Stimulated activated CD8-positive, alpha-beta memory T cell treated with anti-CD3 and anti-CD28 coated beads, Interleukin-4, amount 100 ng/mL, for 24 hours (primary cell): ENCODE measurements at regions not wholly inside any gene's neighbourhood (a gene's known extent, or its start where the extent isn't known, plus 50 kb on each side); places are given as distances from the start of the nearest gene placed in this dataset.
"Not testable (repeated sequence)": the region's sequence is repeated elsewhere in the genome, so short reads cannot be mapped to it uniquely, and the experiment has no call there.

Experiments used
- DNase-seq: peaks from one replicate; pipeline ENCODE4 v3.0.0-alpha.2; 2020; ENCODE audit warnings: low read depth

DNA sequence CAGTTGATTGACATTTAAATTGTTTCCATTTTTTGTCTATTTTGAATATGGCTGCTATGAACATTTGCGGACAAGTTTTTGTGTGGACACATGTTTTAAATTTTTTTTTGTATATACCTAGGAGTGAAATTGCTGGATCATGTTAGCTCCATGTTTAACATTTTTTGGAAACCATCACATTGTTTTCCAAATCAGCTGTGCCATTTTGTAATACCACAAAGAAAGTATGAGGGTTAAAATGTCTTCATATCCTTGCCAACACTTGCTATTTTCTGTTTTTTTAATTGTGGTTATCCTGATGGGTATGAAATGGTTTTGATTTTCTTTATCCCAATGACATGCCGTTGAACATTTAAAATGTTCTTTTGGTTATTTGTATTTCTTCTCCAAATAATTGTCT lies 52.1 kb downstream of the CARTPT start:
- no peak for DNase-seq

DNA sequence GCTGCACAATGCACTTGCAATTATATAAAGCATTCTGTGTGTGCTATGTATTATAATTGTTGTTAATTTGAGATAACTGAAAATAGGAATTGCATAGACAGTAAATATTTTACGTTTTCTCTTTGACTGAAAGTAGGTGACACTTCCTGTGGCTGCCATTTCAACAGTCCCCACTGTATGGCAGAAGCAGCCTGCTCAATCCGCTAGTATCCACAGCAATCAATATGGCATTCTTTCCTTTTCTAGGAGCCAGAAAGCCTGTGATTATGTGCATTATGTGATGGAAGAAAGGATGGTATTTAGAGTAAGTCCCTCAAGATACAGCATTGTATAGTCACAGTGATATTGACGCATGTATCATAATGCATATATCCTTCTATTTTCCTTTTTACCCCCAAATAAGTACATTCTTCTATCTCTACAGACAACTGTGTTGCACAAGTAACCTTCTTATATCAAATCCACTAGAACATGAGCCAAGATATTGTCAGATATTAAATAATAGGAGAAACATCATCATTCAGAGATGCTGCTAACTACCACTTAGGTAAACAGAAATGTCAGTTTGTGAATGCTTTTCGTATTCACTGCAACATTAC lies 59.7 kb downstream of the CARTPT start:
- no peak for DNase-seq

DNA sequence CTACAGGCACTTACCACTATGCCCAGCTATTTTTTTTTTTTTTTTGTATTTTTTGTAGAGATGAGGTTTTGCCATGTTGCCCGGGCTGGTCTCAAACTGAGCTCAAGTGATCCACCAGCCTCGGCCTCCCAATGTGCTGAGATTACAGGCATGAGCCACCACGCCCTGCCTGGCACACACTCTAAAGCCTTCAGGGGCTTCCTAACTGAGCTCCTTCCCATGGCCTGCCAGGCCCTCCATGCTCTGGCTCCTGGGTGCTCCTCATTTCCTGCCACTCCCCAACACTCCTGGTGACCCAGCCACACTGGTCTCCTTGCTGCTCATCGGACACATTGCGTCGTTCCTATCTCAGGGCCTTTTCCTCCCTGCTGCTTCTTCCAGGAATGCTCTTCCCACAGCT lies 61.5 kb downstream of the CARTPT start:
- no peak for DNase-seq

GRCh38 chr5:71782393-71782770 lies 63.3 kb downstream of the CARTPT start:
- no peak for DNase-seq

GRCh38 chr5:71782771-71783770 lies 64.0 kb downstream of the CARTPT start:
- DNase-seq: peak; percentile 40

DNA sequence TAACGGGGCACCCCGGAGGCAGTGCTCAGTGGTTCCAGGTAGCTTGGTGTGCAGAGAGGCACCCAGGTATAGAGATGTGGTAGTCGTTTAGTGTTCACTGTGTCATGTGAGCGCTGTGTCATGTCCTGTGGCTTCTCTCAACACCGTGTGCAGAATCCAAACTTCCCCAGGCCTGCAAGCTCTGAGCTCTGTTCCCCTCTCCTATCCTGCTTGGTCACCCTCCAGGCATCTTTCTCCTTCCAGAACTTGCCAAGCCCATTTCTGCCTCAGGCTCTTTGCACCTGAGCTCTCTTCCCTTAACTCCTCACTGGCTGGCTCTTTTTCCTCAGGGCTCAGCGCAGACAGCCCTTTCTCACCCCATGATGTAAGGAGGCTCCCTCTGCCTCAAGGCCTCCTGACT lies 64.8 kb downstream of the CARTPT start:
- no peak for DNase-seq

- no peak for DNase-seq
These were observed 67.4 kb downstream of the CARTPT start for GRCh38 chr5:71786337-71787055.

GRCh38 chr5:71788794-71789193 lies 69.7 kb downstream of the CARTPT start:
- DNase-seq: no peak

GRCh38 chr5:71789746-71790145 lies 70.7 kb downstream of the CARTPT start:
- no peak for DNase-seq

GRCh38 chr5:71790433-71790832 lies 71.4 kb downstream of the CARTPT start:
- DNase-seq: no peak

DNA sequence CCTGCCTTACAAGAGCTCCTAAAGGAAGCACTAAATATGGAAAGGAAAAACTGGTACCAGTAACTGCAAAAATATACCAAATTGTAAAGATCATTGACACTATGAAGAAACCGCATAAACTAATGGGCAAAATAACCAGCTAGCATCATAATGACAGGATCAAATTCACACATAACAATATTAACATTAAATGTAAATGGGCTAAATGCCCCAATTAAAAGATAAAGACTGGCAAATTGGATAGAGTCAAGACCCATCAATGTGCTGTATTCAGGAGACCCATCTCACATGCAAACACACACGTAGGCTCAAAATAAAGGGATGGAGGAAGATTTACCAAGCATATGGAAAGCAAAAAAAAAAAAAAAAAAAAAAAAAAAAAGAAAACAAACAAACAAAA lies 73.0 kb downstream of the CARTPT start:
- not testable (repeated sequence) for DNase-seq

GRCh38 chr5:71794061-71794695 lies 75.1 kb downstream of the CARTPT start:
- DNase-seq: no peak

- DNase-seq: no peak
These were observed 83.6 kb downstream of the CARTPT start for GRCh38 chr5:71802673-71803072.

- no peak for DNase-seq
These were observed 87.6 kb downstream of the CARTPT start for GRCh38 chr5:71806711-71807110.

DNA sequence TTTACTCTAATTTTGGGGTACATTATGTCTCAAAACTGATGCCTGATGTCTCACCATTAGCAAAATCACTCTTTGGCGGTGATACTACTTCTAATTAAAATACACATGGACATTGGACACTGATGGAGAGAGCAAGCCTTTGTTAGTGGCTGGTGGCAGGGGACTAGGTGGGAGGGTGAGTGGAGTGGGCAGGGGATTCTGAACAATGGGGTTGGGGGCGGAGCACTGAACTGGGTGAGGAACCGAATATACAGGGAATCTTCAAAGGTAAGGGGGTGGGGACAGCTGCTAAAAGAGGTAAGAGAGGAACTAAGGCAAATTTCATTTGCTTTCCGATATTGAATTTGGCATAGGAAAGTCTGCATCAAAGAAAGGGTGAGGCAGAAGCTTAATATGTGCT lies 88.8 kb downstream of the CARTPT start:
- DNase-seq: no peak

DNA sequence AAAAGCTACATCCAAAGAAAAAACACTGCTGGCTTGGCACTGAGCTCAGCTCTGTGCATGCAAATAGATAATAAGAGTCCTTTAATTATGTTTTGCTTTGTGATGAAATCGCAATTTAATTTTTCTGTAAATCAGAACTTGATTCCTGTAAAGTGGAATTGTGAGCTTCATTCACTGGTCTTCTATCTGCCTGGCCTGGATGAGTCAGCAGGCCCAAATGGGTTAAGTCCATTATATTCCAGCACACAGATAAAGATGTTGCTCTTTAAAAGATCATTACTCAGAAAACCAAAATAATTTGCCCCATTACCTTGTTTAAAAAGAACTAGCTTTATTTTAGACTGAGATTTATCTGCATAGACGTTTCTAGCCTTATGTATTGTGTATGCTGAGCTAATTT lies 90.4 kb downstream of the CARTPT start:
- DNase-seq: no peak

DNA sequence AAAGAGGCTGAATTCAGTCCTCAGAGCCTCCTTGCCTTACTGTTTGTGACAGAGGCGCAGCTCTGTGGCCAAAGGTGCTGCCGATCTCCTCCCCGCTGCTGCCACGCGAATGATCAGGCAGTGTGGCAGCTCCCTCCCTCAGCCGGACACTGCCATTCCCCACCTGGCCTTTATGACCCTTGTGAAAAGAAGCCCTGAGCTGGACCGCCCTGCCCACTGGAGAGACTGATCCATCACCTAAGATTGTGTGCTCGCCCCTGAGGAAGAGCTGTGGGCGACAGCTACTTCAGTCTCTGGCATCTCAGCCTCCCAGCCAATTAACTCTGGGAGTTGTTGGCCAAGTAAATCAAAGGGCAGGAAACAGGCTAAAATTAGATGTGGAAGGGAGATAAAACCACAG lies 90.9 kb downstream of the CARTPT start:
- DNase-seq: no peak

GRCh38 chr5:71810471-71811195 lies 91.6 kb downstream of the CARTPT start:
- no peak for DNase-seq

DNA sequence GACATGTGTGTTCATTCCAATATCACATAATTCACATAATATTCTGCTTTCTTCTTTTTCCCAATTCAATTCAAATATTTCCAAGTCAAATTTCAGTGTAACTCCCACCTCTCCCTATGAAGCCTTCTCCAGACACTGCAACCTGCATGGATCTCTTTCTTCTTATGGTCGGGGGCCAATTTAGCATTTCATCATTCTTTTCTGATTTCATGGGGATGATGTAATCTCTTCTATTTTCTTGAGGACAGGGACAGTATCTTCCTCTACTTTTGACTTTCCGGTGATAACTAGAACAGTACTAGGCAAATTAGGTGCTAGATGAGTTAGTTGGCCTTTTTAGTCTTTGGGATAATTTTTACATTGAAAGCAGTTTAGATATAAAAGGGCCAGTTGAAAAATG lies 92.7 kb downstream of the CARTPT start:
- DNase-seq: no peak

DNA sequence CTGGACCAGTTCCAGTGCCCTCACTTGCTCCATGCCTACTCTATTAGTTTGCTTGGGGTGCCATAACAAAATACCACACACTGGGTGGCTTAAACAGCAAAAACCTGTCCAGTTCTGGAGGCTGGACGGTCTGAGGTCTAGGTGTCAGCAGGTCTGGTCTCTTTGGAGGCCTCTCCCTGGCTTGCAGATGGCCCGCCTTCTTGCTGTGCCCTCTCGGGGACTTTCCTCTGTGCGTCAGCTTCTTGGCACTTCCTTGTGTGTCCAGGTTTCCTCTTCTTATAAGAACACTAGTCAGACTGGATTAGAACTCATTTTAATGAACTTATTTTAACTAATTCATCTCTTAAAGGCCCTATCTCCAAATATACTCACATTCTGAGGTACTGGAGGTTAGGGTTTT lies 97.2 kb downstream of the CARTPT start:
- no peak for DNase-seq

GRCh38 chr5:71817891-71818290 lies 98.8 kb downstream of the CARTPT start:
- DNase-seq: no peak

DNA sequence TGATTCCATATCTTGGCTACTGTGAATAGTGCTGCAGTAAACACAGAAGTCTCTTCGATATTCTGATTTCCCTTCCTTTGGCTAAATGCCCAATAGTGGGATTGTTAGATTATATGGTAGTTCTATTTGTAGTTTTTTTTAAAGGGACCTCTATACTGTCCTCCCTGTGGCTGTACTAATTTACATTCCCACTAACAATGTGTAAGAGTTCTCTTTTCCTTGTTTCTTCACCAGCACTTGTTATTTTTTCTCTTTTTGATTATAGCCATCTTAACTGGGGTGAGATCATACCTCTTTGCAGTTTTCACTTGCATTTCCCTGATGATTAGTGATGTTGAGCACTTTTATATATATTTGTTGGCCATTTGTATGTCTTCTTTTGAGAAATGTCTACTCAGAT lies 102.0 kb downstream of the CARTPT start:
- no peak for DNase-seq
